ENCODE measurements at regions not wholly inside any gene's neighbourhood (a gene's known extent, or its start where the extent isn't known, plus 50 kb on each side); places are given as distances from the start of the nearest gene placed in this dataset.

GRCh38 chr4:54449999-54450398 lies 207.8 kb upstream of the KIT start:
- TF ChIP-seq ZFP3 (CRISPR knock-in tag; IDR thresholded peaks at IDR 0.05) (no peak), POU6F1 (CRISPR knock-in tag; IDR thresholded peaks at IDR 0.05; ENCODE audit: borderline replicate concordance, low read depth) (no peak), ZFP30 (CRISPR knock-in tag; IDR thresholded peaks at IDR 0.05) (no peak), ESRRG (CRISPR knock-in tag; IDR thresholded peaks at IDR 0.05) (no peak), GLIS3 (CRISPR knock-in tag; IDR thresholded peaks at IDR 0.05) (no peak), CREB5 (CRISPR knock-in tag; IDR thresholded peaks at IDR 0.05; ENCODE audit: low read depth) (no peak), PATZ1 (CRISPR knock-in tag; IDR thresholded peaks at IDR 0.05; ENCODE audit: borderline replicate concordance) (no peak)

Measured in SK-N-SH treated with all-trans-retinoic acid at 6 μM for 48 hours (cell line).